Fibroblast of lung (primary cell): ENCODE measurements at regions not wholly inside any gene's neighbourhood (a gene's known extent, or its start where the extent isn't known, plus 50 kb on each side); places are given as distances from the start of the nearest gene placed in this dataset.

Experiments used
- EZH2 ChIP-seq: IDR thresholded peaks from 2 replicates; pipeline ENCODE4 v1.5.1; 2012; ENCODE audit warnings: low read length, control low read depth, mild to moderate bottlenecking; ENCODE audit errors: missing control alignments
- TF ChIP-seq, protein P1 (sequence below), 2 donors: IDR thresholded peaks in 1 of 2; conservative IDR thresholded peaks in 1 of 2; 1 replicate in 1 of 2; 2 replicates in 1 of 2; pipeline ENCODE4 v1.5.1; 2011 to 2012; ENCODE audit warnings: low read length in 2 of 2, control low read depth in 1 of 2, inconsistent platforms in 1 of 2, low read depth in 1 of 2, mild to moderate bottlenecking in 1 of 2

DNA sequence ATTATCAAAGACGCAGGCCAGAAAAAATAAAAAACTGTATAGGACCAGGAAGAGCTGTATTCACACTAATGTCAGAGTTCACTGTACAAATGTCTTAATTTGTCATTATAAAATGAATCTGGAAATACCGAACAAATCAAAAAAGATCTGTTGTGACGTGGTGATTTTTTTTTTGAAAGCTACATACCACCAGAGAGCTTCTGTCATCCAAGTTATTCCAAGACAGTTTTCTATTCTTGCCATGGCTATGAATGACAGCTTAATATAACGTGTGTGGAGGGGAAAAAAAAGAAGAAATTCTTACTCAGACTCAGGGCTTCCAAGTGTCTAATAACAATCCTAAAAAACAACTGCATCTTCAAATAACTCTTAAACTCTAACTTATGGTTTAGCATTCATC, 328.8 kb upstream of the BTBD3 start:
- TF ChIP-seq EZH2 = no peak
- TF ChIP-seq, protein P1, sequence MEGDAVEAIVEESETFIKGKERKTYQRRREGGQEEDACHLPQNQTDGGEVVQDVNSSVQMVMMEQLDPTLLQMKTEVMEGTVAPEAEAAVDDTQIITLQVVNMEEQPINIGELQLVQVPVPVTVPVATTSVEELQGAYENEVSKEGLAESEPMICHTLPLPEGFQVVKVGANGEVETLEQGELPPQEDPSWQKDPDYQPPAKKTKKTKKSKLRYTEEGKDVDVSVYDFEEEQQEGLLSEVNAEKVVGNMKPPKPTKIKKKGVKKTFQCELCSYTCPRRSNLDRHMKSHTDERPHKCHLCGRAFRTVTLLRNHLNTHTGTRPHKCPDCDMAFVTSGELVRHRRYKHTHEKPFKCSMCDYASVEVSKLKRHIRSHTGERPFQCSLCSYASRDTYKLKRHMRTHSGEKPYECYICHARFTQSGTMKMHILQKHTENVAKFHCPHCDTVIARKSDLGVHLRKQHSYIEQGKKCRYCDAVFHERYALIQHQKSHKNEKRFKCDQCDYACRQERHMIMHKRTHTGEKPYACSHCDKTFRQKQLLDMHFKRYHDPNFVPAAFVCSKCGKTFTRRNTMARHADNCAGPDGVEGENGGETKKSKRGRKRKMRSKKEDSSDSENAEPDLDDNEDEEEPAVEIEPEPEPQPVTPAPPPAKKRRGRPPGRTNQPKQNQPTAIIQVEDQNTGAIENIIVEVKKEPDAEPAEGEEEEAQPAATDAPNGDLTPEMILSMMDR (conservative IDR thresholded peaks at IDR 0.05 in 1 of 2, IDR thresholded peaks at IDR 0.05 in 1 of 2; ENCODE audit: low read depth in 1 of 2, low read length in 2 of 2) = no peak
